ENCODE measurements at regions not wholly inside any gene's neighbourhood (a gene's known extent, or its start where the extent isn't known, plus 50 kb on each side); places are given as distances from the start of the nearest gene placed in this dataset.
A peak's percentile ranks its signal among the peaks of the same experiment; 100 is the strongest.
"Not testable (repeated sequence)": the region's sequence is repeated elsewhere in the genome, so short reads cannot be mapped to it uniquely, and the experiment has no call there.

DNA sequence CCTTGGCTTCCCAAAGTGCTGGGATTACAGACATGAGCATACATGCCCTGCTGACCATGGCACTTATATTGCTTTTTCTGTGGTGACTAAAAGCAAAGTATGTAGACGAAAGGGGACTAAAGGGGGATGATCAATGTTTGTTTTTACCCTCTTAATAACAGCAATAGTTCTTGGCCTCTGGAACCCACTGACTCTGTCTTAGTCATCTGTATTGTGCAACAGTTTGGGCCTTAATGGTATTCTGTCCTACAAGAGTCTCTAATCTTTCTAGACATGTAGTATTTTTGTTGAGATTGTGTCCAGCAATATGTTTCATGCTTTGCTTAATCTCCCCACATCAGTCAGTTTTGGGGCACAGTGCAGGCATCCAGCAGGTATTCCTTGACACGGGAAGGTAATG is 359.9 kb upstream of the FANCL start:
- no peak for DNase-seq
- peaks cover 8 to 21% of the 10 kb centered on the region in 2 donors for H3K4me1 Mint-ChIP-seq
- H3K27me3 Mint-ChIP-seq (ENCODE audit: low read depth in 3 of 3) = no peaks in the 10 kb centered on the region
- H3K4me3 Mint-ChIP-seq = no peak overlapping the region
- H3K36me3 Mint-ChIP-seq = peaks cover 0 to 10% (median 0%) of the 10 kb centered on the region in 3 donors
- H3K9me3 Mint-ChIP-seq = peaks cover 0 to 3% (median under 1%) of the 10 kb centered on the region in 6 donors
- no peak overlapping the region for H3K27ac Mint-ChIP-seq

DNA sequence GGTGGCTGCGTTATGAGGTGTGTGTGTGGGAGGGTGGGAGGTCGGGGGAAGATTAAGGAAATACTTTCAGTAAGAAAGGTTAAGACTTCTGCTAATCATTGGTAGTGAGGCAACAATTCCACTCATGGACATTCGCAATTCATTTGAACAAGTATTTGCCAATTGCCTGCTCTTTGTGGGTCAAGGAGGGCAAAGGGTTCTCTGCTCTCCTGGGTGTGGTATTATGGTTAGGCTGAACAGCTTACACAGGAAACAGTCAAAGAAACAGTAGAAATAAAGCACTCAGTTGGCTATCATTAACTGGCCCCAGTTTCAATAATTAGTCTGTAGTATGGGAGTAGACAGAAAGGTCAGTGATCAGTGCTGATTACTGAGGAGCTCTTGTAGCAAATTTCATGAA is 357.0 kb upstream of the FANCL start:
- no peak for DNase-seq
- peak overlapping the region in 1 of 5 donors; percentile 31 for H3K4me3 Mint-ChIP-seq
- peaks cover 0 to 3% (median under 1%) of the 10 kb centered on the region in 6 donors for H3K9me3 Mint-ChIP-seq
- no peak overlapping the region for H3K27ac Mint-ChIP-seq
- H3K27me3 Mint-ChIP-seq (ENCODE audit: low read depth in 3 of 3) = no peaks in the 10 kb centered on the region
- peaks cover 8 to 21% of the 10 kb centered on the region in 2 donors for H3K4me1 Mint-ChIP-seq
- peaks cover 0 to 10% (median 0%) of the 10 kb centered on the region in 3 donors for H3K36me3 Mint-ChIP-seq

DNA sequence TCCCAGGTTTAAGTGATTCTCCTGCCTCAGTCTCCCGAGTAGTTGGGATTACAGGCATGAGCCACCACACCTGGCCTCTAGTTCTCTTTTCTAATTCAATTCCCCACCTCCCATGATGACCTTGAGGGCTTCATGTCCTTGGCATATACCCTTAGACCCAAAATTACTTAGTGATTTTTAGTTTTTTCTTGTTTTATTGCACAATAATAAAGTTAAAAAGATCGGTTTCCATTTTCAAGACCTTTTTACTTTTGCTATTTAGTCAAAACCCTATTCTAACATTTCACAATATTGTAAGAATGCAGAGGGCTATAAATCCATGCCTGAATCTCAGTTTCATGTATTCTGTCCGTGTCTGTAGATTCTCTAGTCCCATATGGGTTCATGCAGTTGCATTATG is 354.6 kb upstream of the FANCL start:
- Mint-ChIP-seq H3K36me3 (peaks cover 0 to 10% (median 0%) of the 10 kb centered on the region in 3 donors), H3K4me3 (no peak overlapping the region), H3K27ac (no peak overlapping the region), H3K9me3 (peaks cover 0 to 3% (median under 1%) of the 10 kb centered on the region in 6 donors), H3K4me1 (peaks cover 8 to 21% of the 10 kb centered on the region in 2 donors), H3K27me3 (ENCODE audit: low read depth in 3 of 3) (no peaks in the 10 kb centered on the region)
- no peak for DNase-seq

DNA sequence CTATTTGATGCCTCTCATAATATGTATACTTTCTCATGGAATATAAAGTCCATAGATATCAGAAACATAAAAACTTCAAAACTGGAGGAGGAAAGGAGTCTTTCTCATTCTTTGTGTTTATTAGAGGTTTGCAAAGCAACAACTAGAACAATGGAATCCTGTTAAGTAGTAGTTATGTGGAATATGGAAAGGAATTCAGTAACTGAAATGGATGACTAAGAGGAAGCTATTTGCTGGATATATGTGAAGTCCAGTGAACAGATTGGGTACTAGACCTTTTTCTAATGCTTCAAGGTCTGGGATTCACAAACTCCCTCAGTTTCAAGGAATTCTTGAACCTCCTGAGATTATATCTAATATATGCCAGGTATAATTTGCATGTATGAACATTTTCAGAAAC is 353.6 kb upstream of the FANCL start:
- Mint-ChIP-seq H3K9me3 (peaks cover 0 to 3% (median under 1%) of the 10 kb centered on the region in 6 donors), H3K4me1 (peaks cover 8 to 21% of the 10 kb centered on the region in 2 donors), H3K27me3 (ENCODE audit: low read depth in 3 of 3) (no peaks in the 10 kb centered on the region), H3K36me3 (peaks cover 0 to 4% (median 0%) of the 10 kb centered on the region in 3 donors), H3K27ac (no peak overlapping the region), H3K4me3 (no peak overlapping the region)
- DNase-seq = no peak

DNA sequence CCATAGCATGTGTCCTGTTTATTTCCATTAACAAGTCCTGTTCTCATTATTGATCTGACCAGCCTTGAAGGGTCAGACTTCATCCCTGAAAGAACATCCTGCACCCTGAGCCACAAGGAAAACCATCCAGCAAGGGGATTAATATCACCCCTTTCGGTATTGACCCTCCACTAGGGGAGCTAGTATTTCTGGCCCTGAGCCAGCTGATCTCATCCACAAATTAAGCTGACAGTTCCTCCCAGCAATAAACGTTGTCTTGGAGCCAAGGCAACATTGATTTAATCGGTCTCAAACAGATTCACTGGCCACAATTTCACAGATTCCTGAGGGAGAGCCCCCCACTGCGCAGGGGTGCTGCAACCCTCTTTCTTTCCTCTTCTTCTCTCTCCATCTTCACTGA is 353.1 kb upstream of the FANCL start:
- DNase-seq = no peak
- Mint-ChIP-seq H3K4me1 (peaks cover 8 to 20% of the 10 kb centered on the region in 2 donors), H3K27ac (no peak overlapping the region), H3K27me3 (ENCODE audit: low read depth in 3 of 3) (no peaks in the 10 kb centered on the region), H3K4me3 (no peak overlapping the region), H3K36me3 (peaks cover 0 to 4% (median 0%) of the 10 kb centered on the region in 3 donors), H3K9me3 (peaks cover 0 to 3% (median under 1%) of the 10 kb centered on the region in 6 donors)

DNA sequence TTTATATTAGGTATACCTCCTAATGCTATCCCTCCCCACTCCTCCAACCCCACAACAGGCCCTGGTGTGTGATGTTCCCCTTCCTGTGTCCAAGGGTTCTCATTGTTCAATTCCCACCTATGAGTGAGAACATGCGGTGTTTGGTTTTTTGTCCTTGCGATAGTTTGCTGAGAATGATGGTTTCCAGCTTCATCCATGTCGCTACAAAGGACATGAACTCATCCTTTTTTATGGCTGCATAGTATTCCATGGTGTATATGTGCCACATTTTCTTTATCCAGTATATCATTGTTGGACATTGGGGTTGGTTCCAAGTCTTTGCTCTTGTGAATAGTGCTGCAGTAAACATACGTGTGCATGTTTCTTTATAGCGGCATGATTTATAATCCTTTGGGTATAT is 345.1 kb upstream of the FANCL start:
- H3K4me3 Mint-ChIP-seq; DNase-seq; H3K9me3 Mint-ChIP-seq; H3K27me3 Mint-ChIP-seq (ENCODE audit: low read depth in 3 of 3); H3K4me1 Mint-ChIP-seq; H3K27ac Mint-ChIP-seq; H3K36me3 Mint-ChIP-seq: not testable (repeated sequence)

DNA sequence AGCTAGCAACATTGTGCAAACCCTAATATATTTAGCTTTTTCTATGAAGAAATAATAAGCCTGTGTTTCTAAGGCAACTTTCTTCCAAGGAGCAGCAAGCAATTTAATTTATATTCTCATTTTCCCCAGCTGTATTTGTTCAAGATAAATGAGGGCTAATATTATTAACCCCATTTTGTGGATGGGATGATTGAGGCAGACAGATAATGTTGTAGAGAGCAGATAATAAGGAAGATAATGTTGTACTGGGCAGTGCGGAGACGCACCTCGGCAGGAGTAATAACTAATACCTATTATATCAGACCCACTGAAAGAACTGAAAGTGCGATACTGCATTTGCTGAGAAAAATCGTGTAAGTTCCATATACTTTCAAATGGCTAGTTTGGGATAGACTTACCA is 344.1 kb upstream of the FANCL start:
- Mint-ChIP-seq H3K36me3 (no peaks in the 10 kb centered on the region), H3K27ac (no peak overlapping the region), H3K4me1 (no peaks in the 10 kb centered on the region), H3K9me3 (no peaks in the 10 kb centered on the region), H3K4me3 (no peak overlapping the region), H3K27me3 (ENCODE audit: low read depth in 3 of 3) (peaks cover 0 to 1% (median 0%) of the 10 kb centered on the region in 3 donors)
- DNase-seq = no peak

DNA sequence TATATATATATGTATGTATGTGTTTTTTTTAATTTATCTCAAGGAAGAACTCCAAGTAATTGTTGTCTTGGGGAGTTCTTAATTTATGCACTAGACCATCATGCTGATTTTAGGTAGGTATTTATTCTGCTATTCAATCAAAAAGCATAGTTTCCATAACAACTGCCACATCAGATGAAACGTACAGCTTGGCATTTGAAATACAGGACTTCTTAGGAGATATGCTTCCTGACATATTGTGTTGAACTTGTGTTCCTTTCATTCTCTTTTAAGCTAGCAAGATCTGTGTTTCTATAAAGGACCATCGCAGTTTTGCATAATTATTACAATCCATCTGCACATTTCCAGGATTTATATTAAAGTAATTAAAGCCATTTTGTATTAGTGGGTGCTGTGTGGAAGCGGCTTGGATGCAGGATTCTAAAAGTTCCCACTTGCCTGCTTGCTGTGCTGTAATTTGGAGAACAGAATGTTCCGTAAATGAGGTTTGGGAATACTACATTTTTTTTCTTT is 343.5 kb upstream of the FANCL start:
- H3K9me3 Mint-ChIP-seq = no peaks in the 10 kb centered on the region
- no peak for DNase-seq
- H3K4me1 Mint-ChIP-seq = no peaks in the 10 kb centered on the region
- H3K27me3 Mint-ChIP-seq (ENCODE audit: low read depth in 3 of 3) = peaks cover 0 to 1% (median 0%) of the 10 kb centered on the region in 3 donors
- H3K36me3 Mint-ChIP-seq = no peaks in the 10 kb centered on the region
- H3K4me3 Mint-ChIP-seq = no peak overlapping the region
- no peak overlapping the region for H3K27ac Mint-ChIP-seq

DNA sequence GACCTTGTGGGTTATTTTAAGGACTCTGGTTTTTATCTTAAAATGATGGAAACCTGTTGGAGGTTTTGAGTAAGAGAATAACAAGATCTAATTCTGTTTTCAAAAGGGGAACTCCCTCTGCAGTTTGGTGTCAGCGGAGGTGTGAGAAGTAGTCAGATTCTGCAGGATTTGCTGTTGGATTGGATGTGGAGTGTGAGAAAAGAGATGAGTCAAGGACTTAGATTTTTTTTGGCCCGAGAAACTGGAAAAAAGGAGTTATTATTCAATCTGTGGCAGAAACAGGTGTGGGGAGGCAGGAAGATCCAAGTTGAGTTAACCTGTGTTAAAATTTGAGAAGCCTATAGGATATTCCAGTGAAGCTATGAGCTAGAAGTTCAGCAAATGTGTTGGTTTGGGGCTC is 337.2 kb upstream of the FANCL start:
- Mint-ChIP-seq H3K4me3 (no peak overlapping the region), H3K27ac (no peak overlapping the region), H3K36me3 (peaks cover 0 to 4% (median 3%) of the 10 kb centered on the region in 3 donors), H3K27me3 (ENCODE audit: low read depth in 3 of 3) (no peaks in the 10 kb centered on the region), H3K9me3 (no peaks in the 10 kb centered on the region), H3K4me1 (no peaks in the 10 kb centered on the region)
- DNase-seq = no peak

DNA sequence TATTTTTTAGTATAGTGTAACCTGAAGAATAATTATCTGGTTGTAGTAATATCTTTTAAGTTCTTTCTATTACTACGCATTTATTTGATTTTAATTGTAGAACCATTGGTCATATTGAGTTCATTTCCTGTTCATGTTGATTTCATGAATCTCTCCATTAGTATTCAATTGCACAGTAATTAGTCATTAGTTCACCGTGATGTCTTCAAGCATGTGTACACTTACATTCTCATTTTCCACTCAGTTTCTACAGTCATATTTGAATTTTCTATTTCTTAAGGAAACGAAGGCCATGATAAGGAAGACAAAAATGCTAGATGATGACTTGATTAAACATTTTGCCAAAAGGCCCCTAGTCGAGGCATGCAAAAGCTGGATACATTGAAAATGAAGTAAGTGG is 333.7 kb upstream of the FANCL start:
- Mint-ChIP-seq H3K27me3 (ENCODE audit: low read depth in 3 of 3) (peaks cover 0 to 2% (median 0%) of the 10 kb centered on the region in 3 donors), H3K9me3 (no peaks in the 10 kb centered on the region), H3K4me3 (no peak overlapping the region), H3K27ac (no peak overlapping the region), H3K36me3 (peaks cover 0 to 4% (median 3%) of the 10 kb centered on the region in 3 donors), H3K4me1 (peaks cover 17 to 23% of the 10 kb centered on the region in 2 donors)
- no peak for DNase-seq

DNA sequence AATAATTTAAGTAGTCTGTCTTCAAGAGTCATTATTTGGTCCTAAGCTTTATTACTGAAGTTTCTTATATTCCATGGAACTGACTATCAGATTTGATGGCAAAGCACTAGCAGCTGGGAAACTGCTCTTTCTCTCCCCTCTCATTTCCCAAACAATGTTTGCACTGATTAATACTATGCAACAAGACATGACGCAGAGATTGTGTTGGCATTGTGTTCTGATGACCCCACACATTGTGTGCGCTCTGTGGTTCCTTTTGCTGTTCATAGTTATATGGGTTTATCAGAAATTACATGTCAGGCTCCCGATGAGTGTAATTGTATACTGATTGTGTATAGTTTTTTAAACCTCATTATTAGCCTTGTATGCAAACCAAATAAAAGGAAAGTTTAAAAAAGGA is 331.6 kb upstream of the FANCL start:
- Mint-ChIP-seq H3K9me3 (no peaks in the 10 kb centered on the region), H3K4me3 (no peak overlapping the region), H3K27ac (no peak overlapping the region), H3K27me3 (ENCODE audit: low read depth in 3 of 3) (peaks cover 0 to 3% (median 0%) of the 10 kb centered on the region in 3 donors), H3K4me1 (peaks cover 34 to 41% of the 10 kb centered on the region in 2 donors), H3K36me3 (no peaks in the 10 kb centered on the region)
- no peak for DNase-seq

DNA sequence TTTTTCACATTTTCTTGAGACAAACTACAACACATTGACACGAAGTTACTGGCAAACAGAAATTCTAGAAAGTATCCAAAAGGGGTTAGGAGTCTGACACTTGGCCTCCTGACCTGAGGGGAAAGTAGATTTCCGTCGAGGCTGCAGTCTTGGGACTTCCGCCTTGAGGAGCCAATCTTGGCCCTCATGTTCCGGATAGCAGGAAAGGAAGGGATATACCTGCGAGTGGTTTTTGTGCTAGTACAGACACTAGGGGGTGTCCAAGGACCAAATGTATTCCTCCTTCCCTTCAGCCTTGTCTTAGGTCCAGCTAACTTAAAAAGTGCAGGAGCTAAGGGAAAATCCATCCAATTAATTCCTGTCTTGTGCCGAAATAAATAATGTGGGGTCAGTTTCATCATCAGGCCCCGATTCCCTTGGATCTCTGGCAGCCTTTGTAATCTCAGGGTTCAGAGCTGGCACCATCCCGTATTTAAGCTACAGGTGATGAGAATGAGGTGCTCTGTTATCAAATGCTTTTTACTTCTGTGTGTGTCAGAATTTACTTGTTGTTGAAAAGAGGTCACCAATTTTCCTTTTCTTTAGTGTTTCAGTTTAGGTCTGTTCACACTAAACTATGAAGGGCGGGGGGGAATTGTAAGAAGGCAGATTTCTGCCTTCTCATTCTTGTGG is 330.2 kb upstream of the FANCL start:
- peaks cover 37 to 41% of the 10 kb centered on the region in 2 donors for H3K4me1 Mint-ChIP-seq
- H3K27me3 Mint-ChIP-seq (ENCODE audit: low read depth in 3 of 3) = peaks cover 0 to 3% (median 0%) of the 10 kb centered on the region in 3 donors
- no peaks in the 10 kb centered on the region for H3K9me3 Mint-ChIP-seq
- peak overlapping the region; percentile 7 to 82 (median 34) for H3K27ac Mint-ChIP-seq
- H3K36me3 Mint-ChIP-seq = no peaks in the 10 kb centered on the region
- H3K4me3 Mint-ChIP-seq = peak overlapping the region in 4 of 5 donors; percentile 6 to 23 (median 12)
- DNase-seq = peak; percentile 16 to 22 (median 21)

DNA sequence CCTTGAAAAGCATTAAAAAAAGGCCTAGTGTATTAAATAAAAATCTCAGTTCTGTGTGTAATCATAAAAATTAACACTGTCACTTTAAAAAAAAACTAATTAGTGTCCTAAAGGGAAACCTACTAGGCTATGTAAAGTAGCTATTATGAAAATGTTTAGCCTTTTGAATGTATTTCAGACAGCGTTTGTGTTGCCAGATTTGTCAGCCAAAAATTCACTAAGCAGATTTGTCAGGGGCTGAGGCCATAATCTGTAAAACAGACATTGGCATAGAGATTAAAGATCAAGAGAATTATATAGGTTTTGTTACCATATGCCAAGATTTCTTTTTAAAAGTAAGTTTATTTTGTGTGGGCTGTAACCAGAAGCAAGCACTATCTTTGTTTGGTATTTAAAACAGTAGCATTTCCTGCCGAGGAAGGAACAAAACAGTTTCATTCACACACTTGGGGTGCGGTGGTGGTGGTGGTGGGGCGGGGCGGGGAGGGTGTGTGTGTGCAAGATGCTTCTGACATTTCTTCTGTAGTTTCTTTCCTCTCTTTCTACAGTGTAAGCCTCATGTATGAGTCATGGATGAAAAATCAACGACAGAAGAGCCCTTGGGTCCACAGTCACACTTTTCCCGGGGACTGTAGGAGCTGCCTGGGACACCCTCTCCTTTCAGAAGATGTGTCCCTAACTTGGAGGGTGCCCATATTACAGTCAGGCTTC is 328.5 kb upstream of the FANCL start:
- Mint-ChIP-seq H3K4me1 (peaks cover 37 to 41% of the 10 kb centered on the region in 2 donors), H3K27ac (peak overlapping the region; percentile 17 to 82 (median 58)), H3K9me3 (no peaks in the 10 kb centered on the region), H3K36me3 (no peaks in the 10 kb centered on the region), H3K4me3 (peak overlapping the region; percentile 16 to 73 (median 57)), H3K27me3 (ENCODE audit: low read depth in 3 of 3) (peaks cover 0 to 3% (median 0%) of the 10 kb centered on the region in 3 donors)
- DNase-seq = peak; percentile 19 to 44 (median 38)

DNA sequence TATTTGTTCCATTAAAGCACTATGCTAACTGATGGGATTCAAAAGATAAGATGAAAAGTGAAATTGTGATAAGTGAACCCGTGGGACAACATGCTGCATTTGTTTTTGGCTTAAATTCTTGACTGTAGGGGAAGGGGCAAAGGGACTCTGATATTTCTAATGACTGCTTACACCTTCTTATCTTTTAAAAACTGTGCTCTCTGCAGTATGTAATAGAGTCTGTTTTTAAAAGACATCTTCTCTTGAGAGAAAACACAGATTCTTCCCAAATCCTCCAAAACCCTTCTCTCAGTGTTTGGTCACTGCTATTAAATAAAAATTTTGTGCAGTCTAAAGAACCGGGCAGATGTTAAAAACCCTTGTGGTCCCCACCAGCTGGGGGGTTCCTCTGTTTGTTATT is 327.8 kb upstream of the FANCL start:
- Mint-ChIP-seq H3K27me3 (ENCODE audit: low read depth in 3 of 3) (peaks cover 0 to 3% (median 0%) of the 10 kb centered on the region in 3 donors), H3K4me3 (peak overlapping the region in 1 of 5 donors; percentile 61), H3K9me3 (no peaks in the 10 kb centered on the region), H3K4me1 (peaks cover 37 to 41% of the 10 kb centered on the region in 2 donors), H3K36me3 (no peaks in the 10 kb centered on the region), H3K27ac (peak overlapping the region in 5 of 6 donors; percentile 23 to 82 (median 68))
- no peak for DNase-seq

Data from immature natural killer cell (primary cell).